Stimulated activated naive CD8-positive, alpha-beta T cell treated with anti-CD3 and anti-CD28 coated beads, Interleukin-15, Interleukin-2, amounts not matched to agents 100 ng/mL and 50 ng/mL, for 24 hours (primary cell): ENCODE measurements at regions not wholly inside any gene's neighbourhood (a gene's known extent, or its start where the extent isn't known, plus 50 kb on each side); places are given as distances from the start of the nearest gene placed in this dataset.
A peak's percentile ranks its signal among the peaks of the same experiment; 100 is the strongest.
"Not testable (repeated sequence)": the region's sequence is repeated elsewhere in the genome, so short reads cannot be mapped to it uniquely, and the experiment has no call there.

Experiments
- H3K27ac Mint-ChIP-seq: one replicate; pipeline ENCODE4 v1.8.0; 2021; ENCODE audit warnings: mild to moderate bottlenecking, mixed read lengths
- H3K27me3 Mint-ChIP-seq: one replicate; pipeline ENCODE4 v1.8.0; 2021; ENCODE audit warnings: mixed read lengths
- H3K36me3 Mint-ChIP-seq: one replicate; pipeline ENCODE4 v1.8.0; 2021; ENCODE audit warnings: low read depth, mixed read lengths
- H3K4me1 Mint-ChIP-seq: one replicate; pipeline ENCODE4 v1.8.0; 2021; ENCODE audit warnings: low read depth, mixed read lengths
- H3K4me3 Mint-ChIP-seq: one replicate; pipeline ENCODE4 v1.8.0; 2021; ENCODE audit warnings: mild to moderate bottlenecking, mixed read lengths
- H3K9me3 Mint-ChIP-seq: one replicate; pipeline ENCODE4 v1.8.0; 2021; ENCODE audit warnings: mixed read lengths

GRCh38 chr12:94916663-94917062 lies 86.8 kb downstream of the NDUFA12 start:
- Mint-ChIP-seq H3K27ac (no peak overlapping the region), H3K9me3 (peaks cover 6% of the 10 kb centered on the region), H3K36me3 (no peaks in the 10 kb centered on the region), H3K4me1 (no peaks in the 10 kb centered on the region), H3K27me3 (no peaks in the 10 kb centered on the region), H3K4me3 (no peak overlapping the region)

DNA sequence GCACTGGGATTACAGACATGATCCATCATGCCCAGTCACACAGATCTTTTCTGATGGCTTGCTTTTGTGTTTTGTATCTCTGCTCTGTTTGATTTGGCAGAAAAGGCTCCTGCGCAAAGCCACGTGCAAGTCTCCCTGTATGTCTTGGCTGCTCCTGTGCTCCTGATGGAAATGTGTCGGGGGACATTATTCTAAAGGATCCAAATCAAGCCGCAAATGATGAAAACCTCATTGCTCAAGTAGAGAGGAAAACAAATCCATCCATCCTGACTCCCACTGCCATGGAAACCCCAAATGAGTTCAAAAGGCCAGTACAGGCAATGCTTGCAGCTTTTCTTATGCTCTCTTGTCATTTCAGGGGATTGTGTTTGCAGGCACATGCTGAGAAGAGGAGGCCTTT lies 93.8 kb downstream of the NDUFA12 start:
- Mint-ChIP-seq H3K27ac (no peak overlapping the region), H3K4me3 (no peak overlapping the region), H3K4me1 (no peaks in the 10 kb centered on the region), H3K9me3 (peaks cover 6% of the 10 kb centered on the region), H3K27me3 (peaks cover 6% of the 10 kb centered on the region), H3K36me3 (no peaks in the 10 kb centered on the region)

DNA sequence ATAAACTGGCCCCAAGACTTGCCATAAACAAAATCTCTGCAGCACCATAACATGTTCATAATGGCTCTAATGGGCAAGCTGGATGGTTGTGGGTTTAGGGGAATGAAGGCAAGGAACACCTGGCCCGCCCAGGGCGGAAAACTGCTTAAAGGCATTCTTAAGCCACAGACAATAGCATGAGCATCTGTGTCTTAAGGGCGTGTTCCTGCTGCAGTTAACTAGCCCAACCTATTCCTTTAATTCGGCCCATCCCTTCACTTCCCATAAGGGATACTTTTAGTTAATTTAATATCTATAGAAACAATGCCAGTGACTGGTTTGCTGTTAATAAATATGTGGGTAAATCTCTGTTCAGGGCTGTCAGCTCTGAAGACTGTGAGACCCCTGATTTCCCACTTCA lies 97.7 kb downstream of the NDUFA12 start:
- not testable (repeated sequence) for H3K4me3 Mint-ChIP-seq, H3K36me3 Mint-ChIP-seq, H3K4me1 Mint-ChIP-seq, H3K27me3 Mint-ChIP-seq, H3K9me3 Mint-ChIP-seq, H3K27ac Mint-ChIP-seq

GRCh38 chr12:94900496-94900895 lies 103.0 kb downstream of the NDUFA12 start:
- H3K9me3 Mint-ChIP-seq: no peaks in the 10 kb centered on the region
- H3K4me3 Mint-ChIP-seq: no peak overlapping the region

DNA sequence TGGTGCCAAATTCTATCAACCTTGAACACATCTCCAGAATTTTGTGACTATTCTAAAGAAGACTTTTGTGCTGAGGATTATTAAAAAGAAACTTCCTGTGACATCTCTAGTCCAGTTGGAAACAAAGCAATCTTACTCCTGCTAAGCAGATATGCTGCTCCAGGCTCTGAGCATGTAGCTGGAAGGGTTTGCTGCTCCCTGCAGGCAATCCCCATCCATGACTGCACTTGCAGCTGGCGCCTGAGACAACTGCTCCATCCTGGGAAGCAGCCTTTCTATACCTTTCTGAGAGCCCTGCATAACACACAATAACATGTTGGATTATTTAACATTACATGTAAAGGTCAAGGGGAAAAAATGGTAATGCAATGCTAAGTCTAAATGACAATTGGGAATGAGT lies 105.1 kb downstream of the NDUFA12 start:
- no peak overlapping the region for H3K4me3 Mint-ChIP-seq
- H3K36me3 Mint-ChIP-seq: no peaks in the 10 kb centered on the region
- H3K27ac Mint-ChIP-seq: no peak overlapping the region
- H3K9me3 Mint-ChIP-seq: no peaks in the 10 kb centered on the region
- H3K27me3 Mint-ChIP-seq: peaks cover 3% of the 10 kb centered on the region
- no peaks in the 10 kb centered on the region for H3K4me1 Mint-ChIP-seq

More at GRCh38 chr12:94900496-94900895, 103.0 kb downstream of the NDUFA12 start:
- Mint-ChIP-seq H3K4me1 (no peaks in the 10 kb centered on the region), H3K36me3 (no peaks in the 10 kb centered on the region), H3K27ac (no peak overlapping the region), H3K27me3 (no peaks in the 10 kb centered on the region)

- Mint-ChIP-seq H3K36me3 (no peaks in the 10 kb centered on the region), H3K27ac (no peak overlapping the region), H3K4me1 (no peaks in the 10 kb centered on the region), H3K9me3 (no peaks in the 10 kb centered on the region), H3K4me3 (no peak overlapping the region), H3K27me3 (peaks cover 8% of the 10 kb centered on the region)
Observed at GRCh38 chr12:94892544-94893267, 110.8 kb downstream of the NDUFA12 start.

GRCh38 chr12:94889445-94890210 lies 113.9 kb downstream of the NDUFA12 start:
- peaks cover 12% of the 10 kb centered on the region for H3K27me3 Mint-ChIP-seq
- H3K27ac Mint-ChIP-seq: no peak overlapping the region
- H3K9me3 Mint-ChIP-seq: no peaks in the 10 kb centered on the region
- no peaks in the 10 kb centered on the region for H3K36me3 Mint-ChIP-seq
- no peaks in the 10 kb centered on the region for H3K4me1 Mint-ChIP-seq
- H3K4me3 Mint-ChIP-seq: no peak overlapping the region

GRCh38 chr12:94879542-94879941 lies 124.0 kb downstream of the NDUFA12 start:
- Mint-ChIP-seq H3K4me1 (peaks cover 6% of the 10 kb centered on the region), H3K4me3 (no peak overlapping the region), H3K27ac (no peak overlapping the region), H3K9me3 (no peaks in the 10 kb centered on the region), H3K36me3 (no peaks in the 10 kb centered on the region), H3K27me3 (peaks cover 46% of the 10 kb centered on the region)

GRCh38 chr12:94875525-94875924 lies 128.0 kb downstream of the NDUFA12 start:
- H3K36me3 Mint-ChIP-seq: no peaks in the 10 kb centered on the region
- H3K4me1 Mint-ChIP-seq: peaks cover 20% of the 10 kb centered on the region
- H3K27ac Mint-ChIP-seq: no peak overlapping the region
- peaks cover 64% of the 10 kb centered on the region for H3K27me3 Mint-ChIP-seq
- no peaks in the 10 kb centered on the region for H3K9me3 Mint-ChIP-seq
- H3K4me3 Mint-ChIP-seq: no peak overlapping the region

- no peaks in the 10 kb centered on the region for H3K9me3 Mint-ChIP-seq
Observed at GRCh38 chr12:94874518-94875302, 128.8 kb downstream of the NDUFA12 start.

GRCh38 chr12:94873734-94874517 lies 129.6 kb downstream of the NDUFA12 start:
- Mint-ChIP-seq H3K4me3 (peak overlapping the region; percentile 74), H3K4me1 (peaks cover 20% of the 10 kb centered on the region), H3K27me3 (peaks cover 61% of the 10 kb centered on the region), H3K36me3 (no peaks in the 10 kb centered on the region), H3K9me3 (no peaks in the 10 kb centered on the region), H3K27ac (no peak overlapping the region)

More at GRCh38 chr12:94874518-94875302, 128.8 kb downstream of the NDUFA12 start:
- Mint-ChIP-seq H3K27me3 (peaks cover 69% of the 10 kb centered on the region), H3K27ac (no peak overlapping the region), H3K4me1 (peaks cover 20% of the 10 kb centered on the region), H3K36me3 (no peaks in the 10 kb centered on the region), H3K4me3 (peak overlapping the region; percentile 74)

GRCh38 chr12:94872971-94873733 lies 130.3 kb downstream of the NDUFA12 start:
- Mint-ChIP-seq H3K27me3 (peaks cover 57% of the 10 kb centered on the region), H3K27ac (no peak overlapping the region), H3K4me3 (peak overlapping the region; percentile 46), H3K4me1 (peaks cover 20% of the 10 kb centered on the region), H3K9me3 (no peaks in the 10 kb centered on the region), H3K36me3 (no peaks in the 10 kb centered on the region)

DNA sequence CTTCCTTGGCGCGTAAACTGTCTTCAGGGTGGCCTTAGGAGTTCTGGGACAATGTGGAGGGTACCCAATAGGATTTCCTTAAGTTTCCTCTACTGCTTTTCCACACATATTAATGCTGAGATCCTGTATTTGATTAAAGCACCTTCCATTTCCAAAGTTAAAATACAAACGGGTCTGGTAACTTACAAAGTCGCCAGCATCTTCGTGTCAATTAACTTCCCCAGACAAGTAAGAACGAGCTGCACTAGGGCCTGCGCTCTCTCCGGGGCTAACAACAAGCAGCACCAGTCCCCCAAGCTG lies 130.9 kb downstream of the NDUFA12 start:
- Mint-ChIP-seq H3K4me1 (peaks cover 20% of the 10 kb centered on the region), H3K9me3 (no peaks in the 10 kb centered on the region), H3K27me3 (peaks cover 54% of the 10 kb centered on the region), H3K36me3 (no peaks in the 10 kb centered on the region), H3K27ac (no peak overlapping the region), H3K4me3 (peak overlapping the region; percentile 46)
